ENCODE measurements at regions not wholly inside any gene's neighbourhood (a gene's known extent, or its start where the extent isn't known, plus 50 kb on each side); places are given as distances from the start of the nearest gene placed in this dataset.
A peak's percentile ranks its signal among the peaks of the same experiment; 100 is the strongest.
"Not testable (repeated sequence)": the region's sequence is repeated elsewhere in the genome, so short reads cannot be mapped to it uniquely, and the experiment has no call there.

DNA sequence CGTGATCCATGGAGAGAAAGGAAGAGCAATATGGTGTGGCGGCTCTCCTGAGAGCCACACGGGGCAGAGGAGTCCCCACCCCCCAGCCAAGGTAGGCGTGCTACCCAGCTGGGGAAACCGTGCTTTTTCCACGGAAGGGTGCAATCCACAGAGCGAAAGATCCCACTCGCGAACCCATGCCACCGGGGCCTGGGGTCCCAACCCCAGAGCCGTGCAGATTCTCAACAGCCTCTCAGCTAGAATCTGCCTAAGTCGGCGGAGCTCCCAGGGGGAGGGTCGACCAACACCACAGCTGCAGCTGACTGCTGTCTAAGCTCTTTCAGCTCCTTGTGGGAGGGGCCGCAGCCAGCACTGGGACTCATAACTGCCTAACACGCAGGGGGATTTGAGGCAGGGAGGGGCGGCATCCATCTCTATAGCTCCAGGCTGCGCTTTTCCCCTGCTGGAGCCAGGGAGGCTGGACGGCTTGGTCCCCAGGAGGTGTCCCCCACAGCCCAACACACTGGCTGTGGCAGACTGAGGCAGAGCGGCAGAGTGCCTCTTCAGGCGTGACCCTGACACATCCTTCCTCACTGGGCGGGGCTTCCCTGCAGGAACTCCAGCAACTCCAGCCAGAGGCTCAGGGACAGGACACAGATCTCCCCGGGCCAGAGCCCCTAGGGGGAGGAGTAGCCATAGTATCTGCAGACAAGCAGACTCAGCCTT is 107.6 kb upstream of the ZBTB20 start:
- no peak for DNase-seq

DNA sequence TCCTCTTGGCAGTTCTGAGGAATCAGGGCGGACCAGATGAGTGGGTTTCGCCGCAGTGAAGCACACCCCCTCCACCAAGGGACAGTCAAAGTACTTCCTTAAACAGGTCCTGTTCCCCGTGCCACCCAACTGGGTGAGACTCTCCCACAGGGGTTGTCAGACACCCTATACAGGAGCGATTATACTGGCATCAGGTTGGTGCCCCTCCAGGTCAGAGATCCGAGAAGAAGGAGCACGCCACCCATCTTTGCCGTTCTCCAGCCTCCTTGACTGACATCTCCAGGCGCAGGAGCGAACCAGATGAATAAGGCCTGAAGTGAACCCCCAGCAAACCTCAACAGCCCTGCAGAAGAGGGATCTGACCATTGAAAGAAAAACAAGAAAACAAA is 108.1 kb upstream of the ZBTB20 start:
- no peak for DNase-seq

GRCh38 chr3:115270849-115271248 is 123.8 kb upstream of the ZBTB20 start:
- no peak for DNase-seq

DNA sequence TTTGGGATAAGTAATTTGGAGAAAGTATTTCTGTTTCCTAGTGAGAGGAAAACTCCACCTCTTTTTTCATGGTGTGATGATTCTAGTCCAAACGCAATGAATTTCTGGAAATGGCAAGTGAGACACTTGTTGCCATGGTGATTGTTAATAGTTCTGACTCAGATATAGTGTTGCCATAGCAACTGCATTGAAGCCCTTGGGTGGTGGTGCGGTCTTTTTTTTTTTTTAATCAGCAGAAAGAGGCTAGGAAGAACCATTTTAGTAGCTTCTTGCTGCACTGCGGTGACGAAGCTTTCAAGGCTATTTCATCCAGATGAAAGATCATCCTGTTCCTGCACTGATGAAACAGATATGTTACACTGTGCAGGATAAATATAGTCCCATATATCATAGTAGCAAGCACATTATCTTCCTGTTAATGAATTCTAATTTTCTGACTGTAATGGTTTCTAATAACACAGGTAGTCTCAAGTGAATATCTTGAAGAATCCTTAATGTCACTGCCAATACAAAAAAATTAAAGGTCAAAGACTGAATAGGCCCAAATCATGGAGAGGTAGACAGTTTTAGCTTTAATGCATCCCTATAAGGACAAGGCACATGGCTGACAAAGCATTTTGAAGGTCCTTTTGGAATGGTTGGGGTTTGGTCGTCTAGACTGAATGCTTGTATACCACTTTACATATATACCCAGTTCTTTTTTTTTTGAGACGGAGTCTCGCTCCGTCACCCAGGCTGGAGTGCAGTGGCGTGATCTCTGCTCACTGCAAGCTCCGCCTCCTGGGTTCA is 125.1 kb upstream of the ZBTB20 start:
- DNase-seq: no peak

DNA sequence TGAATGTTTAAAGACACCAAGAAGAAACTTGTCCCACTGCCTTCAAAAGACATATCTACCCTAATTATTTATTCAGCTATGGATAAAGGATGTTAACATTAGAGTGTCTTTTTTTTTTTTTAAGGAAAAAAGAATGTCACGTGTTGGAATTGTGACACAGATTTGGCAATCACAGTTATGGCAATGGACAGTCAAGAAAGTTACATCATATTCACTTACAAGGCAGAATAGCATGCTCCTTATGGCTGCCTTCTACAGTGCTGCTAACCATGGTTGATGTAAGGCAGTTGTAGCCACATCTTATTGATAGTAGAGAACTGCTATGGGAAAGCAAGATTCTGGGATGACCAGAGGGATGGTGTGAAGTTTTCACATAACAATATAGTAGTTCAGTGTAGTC is 128.8 kb upstream of the ZBTB20 start:
- DNase-seq: no peak

- no peak for DNase-seq
Measured at GRCh38 chr3:115279939-115280338, 132.9 kb upstream of the ZBTB20 start.

- no peak for DNase-seq
Measured at GRCh38 chr3:115280506-115280905, 133.4 kb upstream of the ZBTB20 start.

GRCh38 chr3:115281697-115282675 is 134.9 kb upstream of the ZBTB20 start:
- no peak for DNase-seq

GRCh38 chr3:115284980-115285379 is 137.9 kb upstream of the ZBTB20 start:
- no peak for DNase-seq

GRCh38 chr3:115286529-115287197 is 139.6 kb upstream of the ZBTB20 start:
- no peak for DNase-seq

DNA sequence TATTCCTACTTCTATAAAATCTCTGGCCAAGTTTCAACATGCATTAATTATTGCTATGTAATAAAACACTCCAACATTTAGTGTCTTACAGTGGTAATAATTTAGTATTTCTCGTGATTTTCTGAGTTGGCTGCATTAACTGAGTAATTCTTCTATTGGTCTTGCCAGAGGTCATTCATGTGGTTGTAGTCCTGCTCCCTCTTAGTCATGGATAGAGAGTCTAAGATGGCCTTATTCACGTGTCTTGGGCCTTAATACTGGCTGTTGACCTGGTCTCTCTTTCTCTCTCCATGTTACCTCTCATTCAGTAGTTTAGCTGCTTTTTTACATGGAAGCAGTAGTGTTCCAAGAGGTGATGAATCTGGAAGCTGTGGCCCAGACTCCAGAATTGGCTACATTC is 140.1 kb upstream of the ZBTB20 start:
- no peak for DNase-seq

- no peak for DNase-seq
Measured at GRCh38 chr3:115292131-115292530, 145.0 kb upstream of the ZBTB20 start.

DNA sequence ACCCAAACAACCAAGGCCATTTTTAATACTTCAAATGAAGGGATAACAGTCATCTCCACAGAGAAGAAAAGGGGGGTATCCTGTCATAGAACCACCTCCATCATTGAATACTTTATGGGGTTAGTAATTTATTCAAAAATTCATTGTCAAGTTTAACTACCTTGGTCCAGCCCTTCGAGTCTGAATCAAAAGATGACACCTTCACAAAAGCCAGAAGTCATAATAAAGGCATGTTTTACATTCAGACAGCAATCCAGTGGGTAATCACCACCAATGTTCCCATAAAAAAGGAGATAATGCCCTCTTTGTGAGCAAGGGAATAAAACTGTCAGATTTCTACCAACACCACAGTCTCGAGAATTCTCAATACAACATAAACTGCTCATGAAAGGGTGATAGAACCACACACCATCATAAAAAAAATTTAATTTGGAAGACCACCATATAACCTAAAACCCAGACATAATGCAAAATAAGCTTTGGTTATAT is 145.6 kb upstream of the ZBTB20 start:
- no peak for DNase-seq

GRCh38 chr3:115293321-115293720 is 146.2 kb upstream of the ZBTB20 start:
- no peak for DNase-seq

- no peak for DNase-seq
Measured at GRCh38 chr3:115301364-115301860, 154.3 kb upstream of the ZBTB20 start.

DNA sequence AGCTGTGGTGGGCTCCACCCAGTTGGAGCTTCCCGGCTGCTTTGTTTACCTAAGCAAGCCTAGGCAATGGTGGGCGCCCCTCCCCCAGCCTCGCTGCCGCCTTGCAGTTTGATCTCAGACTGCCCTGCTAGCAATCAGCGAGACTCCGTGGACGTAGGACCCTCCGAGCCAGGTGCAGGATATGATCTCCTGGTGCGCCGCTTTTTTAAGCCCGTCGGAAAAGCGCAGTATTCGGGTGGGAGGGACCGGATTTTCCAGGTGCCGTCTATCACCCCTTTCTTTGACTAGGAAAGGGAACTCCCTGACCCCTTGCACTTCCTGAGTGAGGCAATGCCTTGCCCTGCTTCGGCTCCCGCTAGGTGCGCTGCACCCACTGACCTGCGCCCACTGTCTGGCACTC is 170.9 kb upstream of the ZBTB20 start:
- not testable (repeated sequence) for DNase-seq

DNA sequence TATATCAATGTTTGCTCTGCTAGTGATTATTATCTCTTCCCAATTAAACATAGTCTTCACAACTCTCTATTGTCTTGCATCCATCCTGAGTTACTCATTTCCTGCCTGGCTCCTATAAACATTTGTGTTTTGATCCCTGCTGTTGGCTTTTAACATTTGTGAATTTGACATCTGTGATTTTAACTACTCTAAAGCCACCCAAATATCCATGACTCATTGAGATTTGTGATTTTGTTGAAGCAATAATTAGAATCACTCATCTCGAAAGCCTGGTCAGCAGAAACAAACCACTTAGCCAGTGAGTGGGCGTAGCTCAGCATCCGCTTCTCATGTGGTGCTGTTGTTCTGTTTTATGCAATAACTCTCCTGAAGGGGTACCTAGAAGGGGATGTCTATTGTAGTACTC is 174.3 kb upstream of the ZBTB20 start:
- no peak for DNase-seq

DNA sequence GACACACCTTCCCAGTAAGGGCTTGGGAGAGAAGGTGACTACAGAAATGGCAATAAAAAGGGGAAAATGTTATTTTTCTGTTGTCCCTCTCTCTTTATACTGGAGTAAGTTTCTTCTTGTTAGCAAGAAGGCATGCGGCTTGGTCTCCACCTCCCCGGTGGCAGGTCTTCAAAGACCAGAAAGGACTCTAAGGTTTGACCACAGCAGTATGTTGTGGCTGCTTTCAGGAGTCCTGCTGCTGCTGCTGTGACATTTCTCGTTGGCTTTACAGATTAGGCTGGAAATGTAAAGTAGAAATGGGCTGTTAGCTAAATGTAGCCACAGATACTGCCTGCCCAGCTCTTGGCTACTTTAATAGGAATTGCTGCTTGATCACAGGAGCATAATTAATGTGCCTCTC is 175.8 kb upstream of the ZBTB20 start:
- no peak for DNase-seq

GRCh38 chr3:115323380-115323779 is 176.3 kb upstream of the ZBTB20 start:
- no peak for DNase-seq

GRCh38 chr3:115324056-115324455 is 177.0 kb upstream of the ZBTB20 start:
- no peak for DNase-seq

DNA sequence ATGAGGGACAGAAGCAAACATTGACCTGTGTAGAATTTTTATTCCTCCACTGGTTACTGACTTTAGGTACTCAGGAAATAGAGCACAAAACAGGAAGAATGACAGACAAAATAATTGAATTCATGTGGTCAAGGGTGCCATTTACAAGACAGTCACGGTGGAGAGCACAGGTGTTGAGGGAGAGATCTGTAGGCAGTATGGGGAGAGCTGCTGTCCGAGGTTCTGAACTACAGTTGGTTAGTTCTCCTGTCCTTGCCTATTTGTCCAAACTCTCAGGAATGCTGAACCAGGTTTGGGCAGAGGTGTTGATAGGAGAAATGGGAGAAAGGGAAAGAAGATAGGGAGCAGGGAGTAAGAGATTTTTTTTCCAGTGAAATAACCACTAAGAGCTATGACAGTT is 178.5 kb upstream of the ZBTB20 start:
- DNase-seq: peak; percentile 1 to 9

- no peak for DNase-seq
Measured at GRCh38 chr3:115330430-115330829, 183.3 kb upstream of the ZBTB20 start.

All from activated CD4-positive, alpha-beta T cell treated with anti-CD3 and anti-CD28 coated beads, Interleukin-2, amount 50 U/mL, for 48 hours (primary cell).